ENCODE measurements at regions not wholly inside any gene's neighbourhood (a gene's known extent, or its start where the extent isn't known, plus 50 kb on each side); places are given as distances from the start of the nearest gene placed in this dataset.

- TF ChIP-seq, protein P1, sequence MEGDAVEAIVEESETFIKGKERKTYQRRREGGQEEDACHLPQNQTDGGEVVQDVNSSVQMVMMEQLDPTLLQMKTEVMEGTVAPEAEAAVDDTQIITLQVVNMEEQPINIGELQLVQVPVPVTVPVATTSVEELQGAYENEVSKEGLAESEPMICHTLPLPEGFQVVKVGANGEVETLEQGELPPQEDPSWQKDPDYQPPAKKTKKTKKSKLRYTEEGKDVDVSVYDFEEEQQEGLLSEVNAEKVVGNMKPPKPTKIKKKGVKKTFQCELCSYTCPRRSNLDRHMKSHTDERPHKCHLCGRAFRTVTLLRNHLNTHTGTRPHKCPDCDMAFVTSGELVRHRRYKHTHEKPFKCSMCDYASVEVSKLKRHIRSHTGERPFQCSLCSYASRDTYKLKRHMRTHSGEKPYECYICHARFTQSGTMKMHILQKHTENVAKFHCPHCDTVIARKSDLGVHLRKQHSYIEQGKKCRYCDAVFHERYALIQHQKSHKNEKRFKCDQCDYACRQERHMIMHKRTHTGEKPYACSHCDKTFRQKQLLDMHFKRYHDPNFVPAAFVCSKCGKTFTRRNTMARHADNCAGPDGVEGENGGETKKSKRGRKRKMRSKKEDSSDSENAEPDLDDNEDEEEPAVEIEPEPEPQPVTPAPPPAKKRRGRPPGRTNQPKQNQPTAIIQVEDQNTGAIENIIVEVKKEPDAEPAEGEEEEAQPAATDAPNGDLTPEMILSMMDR (IDR thresholded peaks at IDR 0.05): no peak
- no peak for TF ChIP-seq POLR2A (IDR thresholded peaks at IDR 0.05)
These were observed 222.6 kb downstream of the SNX18 start for GRCh38 chr5:54740141-54740540.

Measured in lower leg skin (tissue), 3 donors.